ENCODE measurements at regions not wholly inside any gene's neighbourhood (a gene's known extent, or its start where the extent isn't known, plus 50 kb on each side); places are given as distances from the start of the nearest gene placed in this dataset.

- DNase-seq (no peak), ATAC-seq (ENCODE audit: low read depth) (no peak)
- POLR2A ChIA-PET, result no interaction called here
- no peaks in the 10 kb centered on the region for H3K4me1 Mint-ChIP-seq
- peaks cover 9% of the 10 kb centered on the region for H3K27me3 Mint-ChIP-seq
- no peaks in the 10 kb centered on the region for H3K36me3 Mint-ChIP-seq
- no peak overlapping the region for H3K27ac Mint-ChIP-seq
- H3K9me3 Mint-ChIP-seq, result no peaks in the 10 kb centered on the region
- no peak overlapping the region for H3K4me3 Mint-ChIP-seq
Observed at GRCh38 chr11:70567680-70568034, 169.3 kb downstream of the CTTN start.

GRCh38 chr11:70568035-70568813, 169.9 kb downstream of the CTTN start:
- no peaks in the 10 kb centered on the region for H3K4me1 Mint-ChIP-seq
- no peaks in the 10 kb centered on the region for H3K9me3 Mint-ChIP-seq
- POLR2A ChIA-PET, result no interaction called here
- no peaks in the 10 kb centered on the region for H3K36me3 Mint-ChIP-seq
- no peak overlapping the region for H3K4me3 Mint-ChIP-seq
- H3K27me3 Mint-ChIP-seq, result peaks cover 9% of the 10 kb centered on the region
- H3K27ac Mint-ChIP-seq, result no peak overlapping the region
- ATAC-seq (ENCODE audit: low read depth), result no peak
- DNase-seq, result no peak

- Mint-ChIP-seq H3K27me3 (peaks cover 9% of the 10 kb centered on the region), H3K4me3 (no peak overlapping the region), H3K4me1 (no peaks in the 10 kb centered on the region), H3K27ac (no peak overlapping the region), H3K9me3 (no peaks in the 10 kb centered on the region), H3K36me3 (no peaks in the 10 kb centered on the region)
- POLR2A ChIA-PET, result no interaction called here
- ATAC-seq (ENCODE audit: low read depth) (no peak), DNase-seq (no peak)
Observed at GRCh38 chr11:70568814-70569617, 170.7 kb downstream of the CTTN start.

GRCh38 chr11:70569618-70569890, 171.2 kb downstream of the CTTN start:
- Mint-ChIP-seq H3K4me3 (no peak overlapping the region), H3K36me3 (no peaks in the 10 kb centered on the region), H3K27me3 (peaks cover 9% of the 10 kb centered on the region), H3K27ac (no peak overlapping the region), H3K4me1 (no peaks in the 10 kb centered on the region), H3K9me3 (no peaks in the 10 kb centered on the region)
- DNase-seq, result no peak
- POLR2A ChIA-PET, result no interaction called here
- no peak for ATAC-seq (ENCODE audit: low read depth)

GRCh38 chr11:70569996-70570692, 171.8 kb downstream of the CTTN start:
- no peaks in the 10 kb centered on the region for H3K4me1 Mint-ChIP-seq
- H3K27ac Mint-ChIP-seq, result no peak overlapping the region
- no peaks in the 10 kb centered on the region for H3K9me3 Mint-ChIP-seq
- no peak overlapping the region for H3K4me3 Mint-ChIP-seq
- peaks cover 9% of the 10 kb centered on the region for H3K27me3 Mint-ChIP-seq
- no peaks in the 10 kb centered on the region for H3K36me3 Mint-ChIP-seq
- POLR2A ChIA-PET, result no interaction called here
- DNase-seq (no peak), ATAC-seq (ENCODE audit: low read depth) (no peak)

- ATAC-seq (ENCODE audit: low read depth) (no peak), DNase-seq (no peak)
- Mint-ChIP-seq H3K4me1 (no peaks in the 10 kb centered on the region), H3K4me3 (no peak overlapping the region), H3K27me3 (peaks cover 9% of the 10 kb centered on the region), H3K9me3 (no peaks in the 10 kb centered on the region), H3K36me3 (no peaks in the 10 kb centered on the region), H3K27ac (no peak overlapping the region)
- POLR2A ChIA-PET, result no interaction called here
Observed at GRCh38 chr11:70570693-70571395, 172.5 kb downstream of the CTTN start.

GRCh38 chr11:70572974-70573260, 174.6 kb downstream of the CTTN start:
- POLR2A ChIA-PET, result no interaction called here
- H3K27me3 Mint-ChIP-seq, result peaks cover 3% of the 10 kb centered on the region
- no peaks in the 10 kb centered on the region for H3K9me3 Mint-ChIP-seq
- H3K27ac Mint-ChIP-seq, result no peak overlapping the region
- H3K4me1 Mint-ChIP-seq, result no peaks in the 10 kb centered on the region
- no peak for DNase-seq
- no peaks in the 10 kb centered on the region for H3K36me3 Mint-ChIP-seq
- ATAC-seq (ENCODE audit: low read depth), result no peak
- H3K4me3 Mint-ChIP-seq, result no peak overlapping the region

- no peaks in the 10 kb centered on the region for H3K9me3 Mint-ChIP-seq
- H3K27ac Mint-ChIP-seq, result no peak overlapping the region
- no peaks in the 10 kb centered on the region for H3K36me3 Mint-ChIP-seq
- POLR2A ChIA-PET, result no interaction called here
- no peak overlapping the region for H3K4me3 Mint-ChIP-seq
- no peaks in the 10 kb centered on the region for H3K4me1 Mint-ChIP-seq
- H3K27me3 Mint-ChIP-seq, result no peaks in the 10 kb centered on the region
- DNase-seq, result no peak
- no peak for ATAC-seq (ENCODE audit: low read depth)
Observed at GRCh38 chr11:70573701-70574151, 175.4 kb downstream of the CTTN start.

GRCh38 chr11:70574725-70575347, 176.5 kb downstream of the CTTN start:
- POLR2A ChIA-PET, result no interaction called here
- H3K9me3 Mint-ChIP-seq, result no peaks in the 10 kb centered on the region
- H3K4me3 Mint-ChIP-seq, result no peak overlapping the region
- DNase-seq (no peak), ATAC-seq (ENCODE audit: low read depth) (no peak)
- no peaks in the 10 kb centered on the region for H3K27me3 Mint-ChIP-seq
- no peaks in the 10 kb centered on the region for H3K36me3 Mint-ChIP-seq
- no peaks in the 10 kb centered on the region for H3K4me1 Mint-ChIP-seq
- no peak overlapping the region for H3K27ac Mint-ChIP-seq

- no peaks in the 10 kb centered on the region for H3K27me3 Mint-ChIP-seq
- H3K27ac Mint-ChIP-seq, result no peak overlapping the region
- no peaks in the 10 kb centered on the region for H3K9me3 Mint-ChIP-seq
- H3K4me3 Mint-ChIP-seq, result no peak overlapping the region
- POLR2A ChIA-PET, result no interaction called here
- ATAC-seq (ENCODE audit: low read depth) (no peak), DNase-seq (no peak)
- no peaks in the 10 kb centered on the region for H3K4me1 Mint-ChIP-seq
- H3K36me3 Mint-ChIP-seq, result no peaks in the 10 kb centered on the region
Observed at GRCh38 chr11:70575396-70576060, 177.2 kb downstream of the CTTN start.

GRCh38 chr11:70577258-70577603, 178.9 kb downstream of the CTTN start:
- no peaks in the 10 kb centered on the region for H3K9me3 Mint-ChIP-seq
- H3K4me3 Mint-ChIP-seq, result no peak overlapping the region

GRCh38 chr11:70577948-70578347, 179.6 kb downstream of the CTTN start:
- no peak overlapping the region for H3K27ac Mint-ChIP-seq
- no peaks in the 10 kb centered on the region for H3K4me1 Mint-ChIP-seq
- DNase-seq, result no peak
- no peaks in the 10 kb centered on the region for H3K36me3 Mint-ChIP-seq
- no peaks in the 10 kb centered on the region for H3K9me3 Mint-ChIP-seq
- no peak for ATAC-seq (ENCODE audit: low read depth)
- no peak overlapping the region for H3K4me3 Mint-ChIP-seq
- H3K27me3 Mint-ChIP-seq, result no peaks in the 10 kb centered on the region
- POLR2A ChIA-PET, result no interaction called here

More at GRCh38 chr11:70577258-70577603, 178.9 kb downstream of the CTTN start:
- H3K27me3 Mint-ChIP-seq, result no peaks in the 10 kb centered on the region
- no peak for ATAC-seq (ENCODE audit: low read depth)
- no peak overlapping the region for H3K27ac Mint-ChIP-seq
- no peaks in the 10 kb centered on the region for H3K36me3 Mint-ChIP-seq
- H3K4me1 Mint-ChIP-seq, result no peaks in the 10 kb centered on the region
- no peak for DNase-seq
- POLR2A ChIA-PET, result no interaction called here

- POLR2A ChIA-PET, result no interaction called here
- no peak for DNase-seq
- Mint-ChIP-seq H3K4me3 (no peak overlapping the region), H3K27me3 (no peaks in the 10 kb centered on the region), H3K4me1 (no peaks in the 10 kb centered on the region), H3K27ac (no peak overlapping the region), H3K9me3 (no peaks in the 10 kb centered on the region), H3K36me3 (no peaks in the 10 kb centered on the region)
- no peak for ATAC-seq (ENCODE audit: low read depth)
Observed at GRCh38 chr11:70578371-70578770, 180.0 kb downstream of the CTTN start.

Measured in activated naive CD8-positive, alpha-beta T cell treated with anti-CD3 and anti-CD28 coated beads, Interleukin-2, amount 10 ng/mL, durations not matched to agents 7 days and 5 days (primary cell).